Fibroblast of villous mesenchyme (primary cell): ENCODE measurements at regions not wholly inside any gene's neighbourhood (a gene's known extent, or its start where the extent isn't known, plus 50 kb on each side); places are given as distances from the start of the nearest gene placed in this dataset.
"Not testable (repeated sequence)": the region's sequence is repeated elsewhere in the genome, so short reads cannot be mapped to it uniquely, and the experiment has no call there.

ENCODE experiments used
- DNase-seq: peaks from one replicate; pipeline ENCODE4 v3.0.0-alpha.2; 2010; ENCODE audit warnings: low read depth
- H3K4me3 ChIP-seq: 2 replicates; pipeline ENCODE4 v1.5.1; 2011; ENCODE audit warnings: low read depth, mild to moderate bottlenecking, low read length
- TF ChIP-seq, protein P1 (sequence below): IDR thresholded peaks from 2 replicates; pipeline ENCODE4 v1.5.1; 2012; ENCODE audit warnings: low read depth, mild to moderate bottlenecking, low read length; ENCODE audit not compliant: insufficient read depth

DNA sequence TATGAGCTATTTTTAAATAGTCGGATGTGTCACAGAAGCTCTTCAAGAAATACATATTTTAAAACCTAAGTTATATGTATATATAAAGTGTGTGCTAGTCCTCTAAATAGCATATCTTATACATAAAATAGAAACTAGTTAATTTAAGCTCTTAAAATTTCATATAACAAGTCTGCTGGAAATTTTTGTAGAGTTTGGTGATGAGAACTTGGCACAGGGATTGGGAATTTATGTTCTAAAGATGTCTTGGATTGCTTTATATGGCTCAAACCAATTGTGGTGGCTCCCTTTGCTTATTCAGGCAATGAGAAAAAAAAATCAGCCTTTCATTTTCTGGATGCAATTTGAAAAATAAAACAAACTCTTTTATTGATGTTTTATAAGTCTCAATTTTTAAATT lies 142.8 kb upstream of the KCNJ3 start:
- TF ChIP-seq, protein P1, sequence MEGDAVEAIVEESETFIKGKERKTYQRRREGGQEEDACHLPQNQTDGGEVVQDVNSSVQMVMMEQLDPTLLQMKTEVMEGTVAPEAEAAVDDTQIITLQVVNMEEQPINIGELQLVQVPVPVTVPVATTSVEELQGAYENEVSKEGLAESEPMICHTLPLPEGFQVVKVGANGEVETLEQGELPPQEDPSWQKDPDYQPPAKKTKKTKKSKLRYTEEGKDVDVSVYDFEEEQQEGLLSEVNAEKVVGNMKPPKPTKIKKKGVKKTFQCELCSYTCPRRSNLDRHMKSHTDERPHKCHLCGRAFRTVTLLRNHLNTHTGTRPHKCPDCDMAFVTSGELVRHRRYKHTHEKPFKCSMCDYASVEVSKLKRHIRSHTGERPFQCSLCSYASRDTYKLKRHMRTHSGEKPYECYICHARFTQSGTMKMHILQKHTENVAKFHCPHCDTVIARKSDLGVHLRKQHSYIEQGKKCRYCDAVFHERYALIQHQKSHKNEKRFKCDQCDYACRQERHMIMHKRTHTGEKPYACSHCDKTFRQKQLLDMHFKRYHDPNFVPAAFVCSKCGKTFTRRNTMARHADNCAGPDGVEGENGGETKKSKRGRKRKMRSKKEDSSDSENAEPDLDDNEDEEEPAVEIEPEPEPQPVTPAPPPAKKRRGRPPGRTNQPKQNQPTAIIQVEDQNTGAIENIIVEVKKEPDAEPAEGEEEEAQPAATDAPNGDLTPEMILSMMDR, result no peak
- no peak for DNase-seq
- H3K4me3 ChIP-seq, result no peak overlapping the region

DNA sequence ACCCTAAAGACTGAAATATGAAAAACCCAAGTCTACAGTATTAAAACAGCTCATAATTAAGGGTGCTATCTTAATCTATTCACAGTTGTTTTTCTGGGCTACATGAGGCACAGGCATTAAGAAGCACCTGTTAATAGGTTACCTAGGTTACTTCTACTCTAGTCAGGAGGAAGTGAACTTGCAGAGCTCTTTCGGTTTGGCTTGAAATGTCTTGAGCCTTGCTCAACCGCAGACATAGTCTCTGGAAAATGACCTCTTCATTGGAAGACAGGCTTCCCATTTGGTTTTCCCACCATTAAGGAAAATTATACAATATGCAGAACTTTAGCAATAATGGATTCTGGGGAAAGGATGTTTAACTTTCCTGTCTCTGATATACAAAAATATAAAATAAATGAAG lies 142.3 kb upstream of the KCNJ3 start:
- DNase-seq, result no peak
- H3K4me3 ChIP-seq, result no peak overlapping the region
- TF ChIP-seq, protein P1, result no peak

DNA sequence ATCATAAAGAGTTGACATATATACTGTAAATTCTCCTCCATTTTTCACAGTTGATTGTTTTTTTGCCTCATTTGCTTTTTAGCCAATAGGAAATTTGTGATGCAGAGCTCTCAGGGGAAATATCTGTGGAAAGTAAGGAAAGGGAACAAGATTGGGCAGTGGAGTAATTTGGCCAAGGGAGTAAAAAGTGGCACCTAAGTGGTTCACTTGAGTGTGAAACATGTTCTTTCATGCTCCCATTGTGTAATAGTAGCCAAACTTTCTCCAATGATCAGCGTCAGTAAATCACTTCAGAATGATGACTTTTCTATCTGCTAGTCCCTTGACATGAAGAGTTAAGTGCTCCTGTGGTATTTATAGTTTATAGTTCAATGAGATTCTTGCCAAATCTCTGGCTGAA lies 141.9 kb upstream of the KCNJ3 start:
- no peak for DNase-seq

DNA sequence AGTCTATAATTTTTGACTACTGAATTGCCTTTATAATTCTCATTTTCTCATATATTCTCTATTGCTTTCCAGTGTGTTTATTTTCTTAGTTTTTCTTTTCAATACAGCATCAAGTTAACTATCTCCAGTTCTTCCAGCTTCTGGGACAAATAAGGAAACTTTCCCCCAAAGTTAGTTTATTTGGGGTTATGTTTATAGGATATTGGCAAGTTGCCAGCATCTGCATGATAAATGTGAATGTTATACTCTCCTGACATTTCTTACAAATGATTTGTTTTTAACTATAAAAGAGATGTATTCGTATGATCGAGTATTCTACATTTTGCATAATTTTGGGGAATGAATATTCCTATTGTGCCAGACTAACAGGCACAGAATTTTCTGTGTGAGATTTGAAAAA lies 140.6 kb upstream of the KCNJ3 start:
- TF ChIP-seq, protein P1, result no peak
- no peak for DNase-seq
- no peak overlapping the region for H3K4me3 ChIP-seq

More for the DNA sequence above, 141.9 kb upstream of the KCNJ3 start:
- TF ChIP-seq, protein P1, result no peak
- no peak overlapping the region for H3K4me3 ChIP-seq

DNA sequence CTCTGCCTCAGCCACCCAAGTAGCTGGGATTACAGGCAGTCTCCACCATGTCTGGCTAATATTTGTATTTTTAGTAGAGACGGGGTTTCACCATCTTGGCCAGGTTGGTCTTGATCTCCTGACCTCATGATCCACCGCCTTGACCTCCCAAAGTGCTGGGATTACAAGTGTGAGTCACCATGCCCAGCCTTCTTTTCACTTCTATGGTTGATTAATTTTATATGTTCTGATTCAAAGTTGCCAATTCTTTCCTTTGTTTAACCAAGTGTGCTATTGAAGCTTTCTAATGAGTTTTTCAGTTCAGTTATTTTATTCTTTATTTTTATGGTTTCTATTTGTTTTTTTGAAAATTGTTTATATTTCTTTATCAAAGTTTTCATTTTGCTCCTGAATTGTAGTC lies 133.1 kb upstream of the KCNJ3 start:
- DNase-seq, result no peak
- TF ChIP-seq, protein P1, result no peak

DNA sequence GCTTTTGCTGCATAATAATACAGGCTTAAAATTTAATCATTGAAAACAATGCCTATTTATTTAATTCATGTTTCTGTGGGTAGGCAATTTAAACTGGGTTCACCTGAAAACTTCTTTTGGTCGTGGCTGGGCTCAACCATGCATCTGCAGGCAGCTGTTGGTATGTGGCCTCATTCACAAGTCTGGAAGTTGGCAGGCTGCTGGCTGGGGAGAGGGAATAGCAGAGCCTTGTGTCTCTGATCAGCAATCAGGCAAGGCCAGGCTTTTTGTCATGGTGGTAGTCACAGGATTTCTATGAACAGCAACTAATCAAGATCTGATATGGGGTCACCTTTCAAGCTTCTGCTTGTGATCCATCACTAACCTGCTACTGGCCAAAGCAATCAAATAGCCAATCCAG lies 130.1 kb upstream of the KCNJ3 start:
- DNase-seq, result no peak
- H3K4me3 ChIP-seq, result no peak overlapping the region
- TF ChIP-seq, protein P1, result no peak

More for the DNA sequence above, 133.1 kb upstream of the KCNJ3 start:
- no peak overlapping the region for H3K4me3 ChIP-seq

DNA sequence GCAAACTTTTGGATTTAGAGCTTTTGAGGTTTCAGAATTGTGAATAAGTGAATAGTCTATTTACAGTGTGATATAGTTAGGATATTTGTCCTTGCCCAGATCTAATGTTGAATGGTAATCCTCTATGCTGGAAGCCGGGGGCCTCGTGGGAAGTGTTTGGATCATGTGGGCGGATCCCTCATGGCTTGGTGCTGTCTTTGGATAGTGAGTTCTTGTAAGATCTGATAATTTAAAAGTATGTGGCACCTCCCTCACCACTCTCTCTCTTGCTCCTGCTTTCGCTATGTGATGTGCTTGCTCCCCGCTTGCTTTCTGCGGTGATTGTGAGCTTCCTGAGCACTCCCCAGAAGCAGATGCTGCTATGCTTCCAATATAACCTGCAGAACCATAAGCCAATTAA lies 128.0 kb upstream of the KCNJ3 start:
- H3K4me3 ChIP-seq, result no peak overlapping the region
- TF ChIP-seq, protein P1, result no peak
- no peak for DNase-seq

DNA sequence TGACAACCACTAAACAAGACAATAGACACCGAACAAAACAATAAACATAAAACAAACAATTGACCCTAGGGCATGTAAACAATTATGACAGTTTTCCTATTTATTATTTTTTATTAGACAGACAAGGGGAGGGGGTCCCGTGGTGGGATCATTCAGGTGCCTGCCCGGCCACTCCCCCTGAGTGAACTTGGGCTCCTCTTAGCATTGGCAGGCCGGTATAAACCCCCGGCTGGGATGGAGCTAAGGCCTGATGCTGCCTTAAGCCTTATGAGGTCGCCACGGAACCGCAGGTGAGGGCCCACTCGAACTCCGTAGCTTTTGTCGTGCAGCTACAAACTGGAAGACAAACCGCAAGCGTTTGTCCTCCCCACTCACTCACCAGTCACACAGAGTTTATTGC lies 121.8 kb upstream of the KCNJ3 start:
- H3K4me3 ChIP-seq, DNase-seq: not testable (repeated sequence)
